Activated CD4-positive, alpha-beta T cell treated with anti-CD3 and anti-CD28 coated beads, Interleukin-2, Interleukin-6, amounts not matched to agents 100 ng/mL and 50 ng/mL, durations not matched to agents 16 hours and 8 hours (primary cell): ENCODE measurements at regions not wholly inside any gene's neighbourhood (a gene's known extent, or its start where the extent isn't known, plus 50 kb on each side); places are given as distances from the start of the nearest gene placed in this dataset.

Experiments
- DNase-seq: peaks from one replicate; pipeline ENCODE4 v3.0.0-alpha.2; 2020

- DNase-seq, result no peak
Measured at GRCh38 chr18:73961804-73962203, 185.8 kb downstream of the FBXO15 start.

DNA sequence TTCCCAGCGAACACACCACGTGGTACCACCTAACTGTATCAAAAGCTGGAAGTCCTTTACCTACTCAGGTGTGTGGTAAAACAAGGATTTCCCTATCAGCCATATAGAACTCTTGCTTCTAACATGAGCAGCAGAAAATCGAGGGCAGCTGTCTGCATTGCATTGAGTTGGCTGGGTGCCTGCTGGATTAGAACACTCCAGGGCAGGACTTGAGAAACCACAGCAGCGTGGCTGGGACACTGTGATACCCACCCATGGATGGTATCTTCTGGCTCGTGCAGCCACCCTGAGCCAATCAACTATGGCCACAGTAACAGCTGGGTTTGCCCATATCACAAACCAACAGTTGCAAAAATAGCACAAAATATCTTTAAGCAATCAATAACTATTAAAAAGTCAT, 188.3 kb downstream of the FBXO15 start:
- no peak for DNase-seq

- no peak for DNase-seq
Measured at GRCh38 chr18:73954268-73954667, 193.4 kb downstream of the FBXO15 start.

DNA sequence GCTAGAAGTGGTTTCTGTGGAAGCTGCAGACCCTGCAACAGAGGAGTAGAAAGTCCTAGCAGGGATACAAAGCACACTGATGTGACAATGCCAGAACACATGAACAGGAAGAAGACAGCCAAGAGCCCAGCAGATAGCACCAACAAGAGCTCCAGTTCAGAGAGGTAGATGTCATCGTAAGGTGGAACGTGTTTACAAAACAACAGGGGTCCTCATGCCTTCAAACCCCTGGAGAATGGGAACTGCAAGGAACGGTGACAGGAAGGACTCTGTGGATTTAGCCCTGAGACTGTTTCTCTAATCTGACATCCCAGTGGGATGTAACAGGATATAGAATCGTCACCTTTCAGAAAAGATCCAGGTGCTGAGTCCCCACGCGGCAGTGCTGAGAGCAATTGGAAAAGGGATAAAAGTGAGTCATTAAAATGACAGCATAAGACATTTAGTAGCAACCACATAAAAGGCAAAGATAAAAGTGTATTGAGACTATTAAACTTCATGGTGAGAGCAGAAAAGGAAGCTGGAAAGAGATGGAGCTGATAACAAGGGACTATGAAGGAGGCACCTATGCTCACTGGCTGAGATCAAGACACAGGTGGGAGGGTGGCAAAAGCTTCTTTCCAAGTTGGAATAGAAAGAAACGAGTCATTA, 195.2 kb downstream of the FBXO15 start:
- DNase-seq, result no peak

DNA sequence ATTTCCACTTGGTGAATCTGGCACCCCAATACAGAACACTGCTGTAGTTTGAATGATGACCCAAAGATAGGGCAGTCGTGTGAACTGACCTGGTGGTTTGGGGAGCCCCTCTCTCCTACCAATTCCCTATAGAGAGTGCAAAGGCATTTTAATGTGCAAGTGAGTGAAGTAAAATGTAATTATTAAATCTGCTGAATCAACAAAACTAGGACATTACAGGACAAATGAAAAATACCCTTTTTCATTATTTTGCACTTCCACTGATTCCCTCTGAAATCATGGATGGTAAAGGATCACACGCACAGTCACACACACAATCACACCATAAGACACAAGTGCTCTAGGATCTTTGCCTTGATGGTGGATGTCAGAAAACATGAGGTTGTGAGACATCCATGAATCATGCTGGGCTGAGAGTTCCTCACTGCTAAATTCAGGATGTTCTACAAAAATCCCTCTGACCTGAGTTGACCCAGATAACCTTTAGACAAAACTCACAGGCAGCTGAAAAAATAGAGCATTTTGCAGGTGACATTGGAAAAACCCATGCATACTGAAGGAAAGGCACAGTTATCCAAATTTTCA, 197.4 kb downstream of the FBXO15 start:
- DNase-seq, result no peak

DNA sequence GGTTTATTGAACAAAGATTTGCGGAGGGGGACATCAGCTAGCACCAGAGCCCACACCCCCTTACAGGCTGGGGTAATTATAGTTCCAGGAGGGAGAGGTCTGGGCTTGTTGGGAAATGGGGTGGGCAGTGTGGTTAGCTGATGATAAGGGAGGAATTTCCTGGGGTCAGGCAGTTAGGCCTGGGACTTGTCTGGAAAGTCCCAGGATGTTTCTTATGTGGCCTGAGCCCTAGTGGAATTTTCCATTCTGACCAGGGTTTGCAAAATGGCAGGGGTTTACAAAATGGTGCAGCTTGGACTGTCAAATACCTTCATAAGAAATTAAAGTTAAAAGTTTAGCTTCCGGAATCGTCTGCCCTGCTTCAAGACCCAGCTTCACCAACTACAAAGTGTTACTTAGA, 199.1 kb downstream of the FBXO15 start:
- DNase-seq, result no peak

- DNase-seq, result no peak
Measured at GRCh38 chr18:73948084-73948483, 199.6 kb downstream of the FBXO15 start.

- DNase-seq, result no peak
Measured at GRCh38 chr18:73947180-73947921, 200.3 kb downstream of the FBXO15 start.

- no peak for DNase-seq
Measured at GRCh38 chr18:73945130-73945792, 202.4 kb downstream of the FBXO15 start.

DNA sequence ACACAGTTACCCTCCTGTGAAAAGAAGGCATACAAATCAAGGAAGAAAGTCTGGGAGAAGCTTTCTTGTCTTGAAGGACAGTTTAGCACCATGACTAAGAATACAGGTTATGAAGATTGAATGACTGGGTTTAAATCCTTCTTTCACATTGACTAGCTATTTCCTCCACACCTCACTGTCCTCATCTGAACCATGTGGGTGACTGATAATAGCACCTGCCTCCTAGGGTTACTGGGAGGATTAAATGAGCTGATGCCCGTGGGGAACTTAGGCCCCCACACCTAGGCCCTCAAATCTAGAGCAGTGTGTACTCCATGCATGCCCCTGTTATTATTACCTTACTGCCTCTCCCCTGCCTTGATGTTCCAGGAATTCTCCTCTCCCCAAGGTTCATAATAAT, 202.9 kb downstream of the FBXO15 start:
- DNase-seq, result peak; percentile 7

DNA sequence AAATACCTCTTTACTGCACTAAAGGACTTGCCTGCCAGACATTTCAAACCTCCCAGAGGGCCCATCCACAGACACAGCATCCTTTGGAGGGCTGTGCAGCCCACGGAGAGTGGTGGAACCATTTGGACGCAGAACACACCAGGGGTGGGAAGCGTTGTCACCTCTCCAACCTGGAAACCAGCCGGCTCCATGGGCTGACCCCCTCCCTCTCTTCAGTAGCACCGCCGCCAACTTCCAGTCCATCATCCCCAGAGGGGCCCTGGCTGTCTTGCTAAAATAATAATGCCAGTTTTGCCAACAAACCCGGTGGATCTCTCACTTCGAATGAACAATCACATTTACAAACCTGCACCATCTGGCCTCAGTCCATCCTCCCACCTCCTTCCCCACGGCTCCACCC, 203.9 kb downstream of the FBXO15 start:
- no peak for DNase-seq

DNA sequence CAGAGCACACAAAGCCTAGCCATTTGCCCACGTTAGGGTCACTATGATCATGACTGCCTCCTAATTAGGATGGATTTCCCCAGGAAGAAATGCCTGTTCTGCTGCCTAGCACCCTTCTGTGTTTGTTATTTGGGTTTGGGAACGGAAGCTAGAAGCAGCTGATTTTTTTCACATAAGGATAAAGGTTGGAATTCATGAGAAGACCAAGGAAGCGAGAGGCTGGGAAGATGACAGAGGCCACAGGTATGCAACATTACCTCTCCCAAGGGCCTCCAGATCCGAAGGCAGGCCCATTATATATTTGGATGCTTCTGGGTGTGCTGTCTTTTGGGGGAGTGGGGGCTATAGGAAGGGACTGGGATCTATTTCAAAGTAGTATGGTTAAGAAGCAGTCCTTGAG, 204.7 kb downstream of the FBXO15 start:
- DNase-seq, result no peak

DNA sequence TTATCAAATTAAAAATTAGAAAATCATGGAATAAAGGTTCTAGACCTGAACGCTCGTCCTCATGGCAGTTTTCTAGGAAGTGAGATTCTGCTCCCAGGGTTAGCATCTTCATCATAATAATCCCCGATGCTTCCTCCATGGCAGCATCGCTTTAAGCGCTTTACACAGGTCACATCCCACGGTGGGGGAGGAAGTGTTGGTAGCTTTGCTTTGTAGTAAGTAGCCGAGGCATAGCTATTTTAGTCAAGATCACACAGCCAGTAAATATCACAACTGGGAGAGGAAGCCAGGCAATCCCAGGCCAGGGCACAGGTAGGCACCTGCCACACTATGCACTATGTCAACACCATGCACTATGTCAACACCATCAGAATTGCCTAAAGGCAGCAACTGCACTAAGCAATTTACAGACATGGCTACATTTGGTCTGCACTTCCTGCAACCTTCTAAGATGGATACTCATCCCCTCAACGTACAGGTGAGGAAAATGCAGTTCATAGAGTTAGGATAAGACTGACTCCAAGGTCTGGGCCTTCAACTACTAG, 205.5 kb downstream of the FBXO15 start:
- no peak for DNase-seq

- no peak for DNase-seq
Measured at GRCh38 chr18:73940721-73941120, 206.9 kb downstream of the FBXO15 start.

DNA sequence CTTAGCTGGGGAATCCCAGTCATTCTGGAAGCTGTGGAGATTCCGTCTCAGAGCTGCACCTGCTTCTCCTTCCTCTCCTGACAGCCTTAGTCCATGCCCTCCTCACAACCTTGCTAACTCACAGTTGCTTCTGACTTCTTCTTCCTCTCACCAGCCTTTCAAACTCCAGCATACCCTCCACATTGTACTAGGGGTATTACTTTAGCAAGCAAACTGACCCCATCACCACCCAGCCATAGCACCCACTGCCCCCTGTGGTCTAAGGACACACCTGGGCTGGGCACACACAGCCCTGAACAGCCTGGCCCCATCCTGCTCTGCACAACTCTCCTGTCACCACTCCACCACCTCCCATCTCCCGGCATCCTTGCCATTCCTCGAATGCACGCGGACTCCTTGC, 208.2 kb downstream of the FBXO15 start:
- no peak for DNase-seq

- no peak for DNase-seq
Measured at GRCh38 chr18:73933685-73934084, 213.9 kb downstream of the FBXO15 start.

GRCh38 chr18:73932976-73933375, 214.7 kb downstream of the FBXO15 start:
- no peak for DNase-seq

DNA sequence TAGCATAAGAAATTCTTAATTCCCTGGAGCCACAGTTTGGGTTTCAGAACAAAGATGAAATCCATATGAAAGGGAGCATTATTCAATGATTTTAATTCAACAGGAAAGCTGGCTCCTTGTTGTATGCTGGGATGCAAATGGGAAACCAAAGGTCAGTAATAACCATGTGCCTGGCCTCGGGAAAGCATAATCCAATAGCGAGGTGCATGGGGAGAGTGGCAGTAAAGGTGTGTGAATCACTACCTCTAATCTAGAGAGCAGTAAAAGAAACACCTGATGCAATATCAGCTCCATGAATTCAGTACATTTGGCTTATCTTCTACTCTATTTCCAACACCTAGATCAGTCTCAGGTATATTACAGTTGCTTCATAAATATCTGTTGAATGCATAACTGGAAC, 220.1 kb downstream of the FBXO15 start:
- no peak for DNase-seq

- no peak for DNase-seq
Measured at GRCh38 chr18:73924836-73925235, 222.8 kb downstream of the FBXO15 start.

- DNase-seq, result no peak
Measured at GRCh38 chr18:73924307-73924706, 223.3 kb downstream of the FBXO15 start.

GRCh38 chr18:73923866-73924265, 223.8 kb downstream of the FBXO15 start:
- no peak for DNase-seq

DNA sequence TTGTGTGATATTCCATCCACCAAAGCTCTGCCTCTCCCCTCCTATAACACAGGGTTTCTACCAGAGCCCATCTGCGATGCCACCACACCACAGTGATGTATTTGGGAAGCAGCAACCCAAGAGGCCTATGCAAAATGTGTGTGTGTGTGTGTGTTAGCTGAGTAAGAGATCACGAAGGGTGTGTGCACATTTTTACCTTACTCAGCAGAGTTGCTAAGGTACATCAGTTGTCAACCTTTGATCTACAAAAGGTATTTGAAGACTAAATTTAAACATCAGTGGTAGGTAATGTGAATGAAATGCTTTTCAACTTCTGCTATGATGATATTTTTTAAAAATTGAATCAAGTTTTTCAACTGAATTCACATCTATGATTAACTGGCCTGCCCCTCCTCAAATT, 227.6 kb downstream of the FBXO15 start:
- DNase-seq, result no peak

DNA sequence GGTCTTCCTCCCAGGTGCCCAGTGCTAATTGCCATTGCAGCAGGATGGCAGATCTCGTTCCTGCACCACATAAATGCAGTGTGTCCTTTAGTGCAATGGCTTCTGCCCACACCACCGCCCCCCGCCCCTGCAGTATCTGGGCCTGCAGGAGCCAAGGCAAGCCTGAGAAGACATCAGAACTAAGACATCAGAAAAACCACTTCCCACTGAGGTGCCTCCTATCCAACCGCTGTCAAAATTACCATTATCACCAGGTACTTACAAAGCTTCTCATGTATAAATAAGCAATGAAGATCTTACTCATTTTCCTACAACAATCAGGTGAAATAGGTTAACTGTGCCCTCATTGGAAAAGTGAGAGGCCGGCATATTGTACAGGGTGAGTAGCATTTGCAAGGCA, 228.8 kb downstream of the FBXO15 start:
- DNase-seq, result no peak

DNA sequence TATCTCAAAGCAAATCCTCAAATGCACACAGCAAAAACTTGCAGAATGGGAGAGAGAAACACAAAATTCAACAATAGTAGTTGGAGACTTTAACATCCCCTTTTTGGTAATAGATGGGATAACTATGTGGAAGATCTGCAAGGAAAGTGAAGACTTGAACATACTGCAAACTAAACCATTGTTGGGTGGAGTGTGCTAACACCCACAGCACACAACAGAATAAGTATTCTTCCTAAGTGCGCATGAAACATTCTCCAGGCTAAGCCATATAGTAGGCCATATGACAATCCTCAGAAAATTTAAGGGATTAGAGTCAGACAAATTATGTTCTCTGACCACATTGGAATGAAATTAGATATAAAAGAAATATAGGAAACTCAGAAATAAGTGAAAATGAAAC, 230.6 kb downstream of the FBXO15 start:
- no peak for DNase-seq
